ENCODE measurements at regions not wholly inside any gene's neighbourhood (a gene's known extent, or its start where the extent isn't known, plus 50 kb on each side); places are given as distances from the start of the nearest gene placed in this dataset.

DNA sequence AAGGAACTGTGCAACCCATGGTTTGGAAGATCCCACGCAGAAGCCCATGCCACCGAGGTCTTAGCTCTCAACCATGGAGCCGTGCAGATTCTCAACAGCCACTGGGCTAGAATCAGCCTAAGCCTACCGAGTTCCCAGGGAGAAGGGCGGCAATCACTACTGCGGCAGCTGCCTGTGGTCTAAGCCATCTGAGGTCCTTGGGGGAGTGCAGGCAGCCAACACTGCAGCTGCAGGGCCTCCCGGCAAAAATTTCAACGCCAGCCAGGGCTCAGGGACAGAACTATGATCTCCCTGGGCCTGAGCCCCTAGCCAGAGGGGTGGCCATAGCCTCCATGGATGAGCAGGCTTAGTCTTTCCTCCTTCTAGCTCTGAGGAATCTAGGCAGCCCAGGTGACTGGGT is 156.8 kb upstream of the CLEC14A start:
- no TSS peak for BruUV-seq (replicated peaks)
- DNase-seq (ENCODE audit: low read depth, low spot score) (no peak), ATAC-seq (no peak)
- Histone ChIP-seq H3K9me2 (ENCODE audit: insufficient read depth) (no peaks in the 10 kb centered on the region), H4K20me1 (ENCODE audit: insufficient read depth) (no peaks in the 10 kb centered on the region), H3K4me2 (ENCODE audit: low read length) (no peak overlapping the region), H3K9me3 (ENCODE audit: control insufficient read depth in 1 of 2, insufficient read depth in 1 of 2, low read depth in 1 of 2, low read length in 2 of 2) (peaks cover 0 to 5% of the 10 kb centered on the region in 2 experiments; a peak in 1 of 4 replicates), H3K27me3 (ENCODE audit: insufficient read depth, low read length) (no peaks in the 10 kb centered on the region), H3K36me3 (ENCODE audit: control insufficient read depth in 1 of 2, insufficient read depth in 2 of 2, low read length in 2 of 2) (no peaks in the 10 kb centered on the region), H3K79me2 (ENCODE audit: insufficient read depth, low read length) (no peaks in the 10 kb centered on the region), H3K4me1 (ENCODE audit: control insufficient read depth in 1 of 2, insufficient read depth in 2 of 2, low read length in 2 of 2) (no peaks in the 10 kb centered on the region), H2AFZ (ENCODE audit: low read depth, low read length, poor library complexity, severe bottlenecking) (no peak overlapping the region), H3K9ac (ENCODE audit: low read length) (no peak overlapping the region), H3K4me3 (replicated peaks in 1 of 2; ENCODE audit: low read depth in 1 of 2, low read length in 2 of 2) (no peak overlapping the region), H3K27ac (ENCODE audit: low read depth, low read length) (no peak overlapping the region)
- ChIA-PET CTCF (no interaction called here), POLR2A (no interaction called here), RAD21 (ENCODE audit: low non-redundant PET in 1 of 2, low total read pairs in 2 of 2, uncharacterized antibody in 2 of 2, unreplicated experiment in 2 of 2) (no interaction called here)
- intact Hi-C loops (cut with micrococcal nuclease) = no loop called here
- TF ChIP-seq POLR2A (IDR thresholded peaks at IDR 0.05; ENCODE audit: borderline replicate concordance, extremely low read depth, insufficient read depth, insufficient read length) (no peak), ELF1 (IDR thresholded peaks at IDR 0.05; ENCODE audit: borderline replicate concordance, low read depth) (no peak), TCF7L2 (IDR thresholded peaks at IDR 0.05; ENCODE audit: borderline replicate concordance, extremely low read depth, insufficient read depth, insufficient read length) (no peak), CBX3 (IDR thresholded peaks at IDR 0.05; ENCODE audit: low read depth) (no peak), JUND (IDR thresholded peaks at IDR 0.05) (no peak), REST (IDR thresholded peaks at IDR 0.05; ENCODE audit: low read depth) (no peak)
- TF ChIP-seq, protein P1, sequence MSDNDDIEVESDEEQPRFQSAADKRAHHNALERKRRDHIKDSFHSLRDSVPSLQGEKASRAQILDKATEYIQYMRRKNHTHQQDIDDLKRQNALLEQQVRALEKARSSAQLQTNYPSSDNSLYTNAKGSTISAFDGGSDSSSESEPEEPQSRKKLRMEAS (IDR thresholded peaks at IDR 0.05) = no peak

- TF ChIP-seq SP1 (IDR thresholded peaks at IDR 0.05; ENCODE audit: low read depth) = no peak
- Histone ChIP-seq H3K9me2 (ENCODE audit: insufficient read depth) (no peaks in the 10 kb centered on the region), H3K4me3 (replicated peaks in 1 of 2; ENCODE audit: low read depth in 1 of 2, low read length in 2 of 2) (no peak overlapping the region), H3K27ac (ENCODE audit: low read depth, low read length) (no peak overlapping the region), H2AFZ (ENCODE audit: low read depth, low read length, poor library complexity, severe bottlenecking) (no peak overlapping the region), H3K4me1 (ENCODE audit: control insufficient read depth in 1 of 2, insufficient read depth in 2 of 2, low read length in 2 of 2) (no peaks in the 10 kb centered on the region), H3K9me3 (ENCODE audit: control insufficient read depth in 1 of 2, insufficient read depth in 1 of 2, low read depth in 1 of 2, low read length in 2 of 2) (peaks cover 0 to 5% of the 10 kb centered on the region in 2 experiments; a peak in 1 of 4 replicates), H4K20me1 (ENCODE audit: insufficient read depth) (no peaks in the 10 kb centered on the region), H3K79me2 (ENCODE audit: insufficient read depth, low read length) (no peaks in the 10 kb centered on the region), H3K9ac (ENCODE audit: low read length) (no peak overlapping the region), H3K36me3 (ENCODE audit: control insufficient read depth in 1 of 2, insufficient read depth in 2 of 2, low read length in 2 of 2) (no peaks in the 10 kb centered on the region), H3K27me3 (ENCODE audit: insufficient read depth, low read length) (no peaks in the 10 kb centered on the region), H3K4me2 (ENCODE audit: low read length) (no peak overlapping the region)
- no peak for ATAC-seq
- no peak for DNase-seq (ENCODE audit: low read depth, low spot score)
- CTCF ChIA-PET = no interaction called here
- no TSS peak for BruUV-seq (replicated peaks)
- RAD21 ChIA-PET (ENCODE audit: low non-redundant PET in 1 of 2, low total read pairs in 2 of 2, uncharacterized antibody in 2 of 2, unreplicated experiment in 2 of 2) = no interaction called here
- POLR2A ChIA-PET = no interaction called here
- intact Hi-C loops (cut with micrococcal nuclease) = no loop called here
Observed at GRCh38 chr14:38410442-38410841, 154.5 kb upstream of the CLEC14A start.

All from HCT116 (cell line).